ENCODE measurements at regions not wholly inside any gene's neighbourhood (a gene's known extent, or its start where the extent isn't known, plus 50 kb on each side); places are given as distances from the start of the nearest gene placed in this dataset.

- Histone ChIP-seq H3K27ac (ENCODE audit: low read depth) (no peak overlapping the region), H3K4me3 (ENCODE audit: low read depth, low read length) (no peak overlapping the region), H3K4me1 (ENCODE audit: insufficient read depth) (no peaks in the 10 kb centered on the region), H3K36me3 (ENCODE audit: insufficient read depth) (no peaks in the 10 kb centered on the region)
- no peak for DNase-seq (ENCODE audit: extremely low spot score)
- 51% methylated on average over 8 of the region's 8 CpGs for WGBS
Measured at GRCh38 chr2:121969766-121970639, 214.6 kb downstream of the TSN start.

DNA sequence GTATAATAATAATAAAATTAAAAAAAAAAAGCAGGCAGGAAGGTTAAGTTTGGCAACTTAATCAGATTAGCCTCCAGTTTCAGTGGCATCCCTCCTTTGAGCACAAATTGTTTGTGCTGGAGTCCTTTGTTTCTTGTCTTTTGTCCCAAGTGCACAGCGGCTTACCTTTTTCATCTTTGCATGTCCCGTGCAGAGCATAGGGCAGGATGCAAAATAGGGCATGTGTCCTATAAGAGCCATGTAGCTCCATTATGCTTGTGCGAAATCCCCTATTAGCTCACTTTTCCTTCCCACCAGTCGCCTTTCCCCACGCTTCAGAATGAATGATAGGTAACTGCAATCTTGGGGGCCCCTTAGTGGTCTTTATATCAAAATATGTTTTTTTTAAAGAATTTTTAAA is 216.8 kb downstream of the TSN start:
- Histone ChIP-seq H3K4me3 (ENCODE audit: low read depth, low read length) (no peak overlapping the region), H3K4me1 (ENCODE audit: insufficient read depth) (no peaks in the 10 kb centered on the region), H3K27ac (ENCODE audit: low read depth) (no peak overlapping the region), H3K36me3 (ENCODE audit: insufficient read depth) (no peaks in the 10 kb centered on the region)
- WGBS = 95% methylated on average over 5 of the region's 5 CpGs
- no peak for DNase-seq (ENCODE audit: extremely low spot score)

DNA sequence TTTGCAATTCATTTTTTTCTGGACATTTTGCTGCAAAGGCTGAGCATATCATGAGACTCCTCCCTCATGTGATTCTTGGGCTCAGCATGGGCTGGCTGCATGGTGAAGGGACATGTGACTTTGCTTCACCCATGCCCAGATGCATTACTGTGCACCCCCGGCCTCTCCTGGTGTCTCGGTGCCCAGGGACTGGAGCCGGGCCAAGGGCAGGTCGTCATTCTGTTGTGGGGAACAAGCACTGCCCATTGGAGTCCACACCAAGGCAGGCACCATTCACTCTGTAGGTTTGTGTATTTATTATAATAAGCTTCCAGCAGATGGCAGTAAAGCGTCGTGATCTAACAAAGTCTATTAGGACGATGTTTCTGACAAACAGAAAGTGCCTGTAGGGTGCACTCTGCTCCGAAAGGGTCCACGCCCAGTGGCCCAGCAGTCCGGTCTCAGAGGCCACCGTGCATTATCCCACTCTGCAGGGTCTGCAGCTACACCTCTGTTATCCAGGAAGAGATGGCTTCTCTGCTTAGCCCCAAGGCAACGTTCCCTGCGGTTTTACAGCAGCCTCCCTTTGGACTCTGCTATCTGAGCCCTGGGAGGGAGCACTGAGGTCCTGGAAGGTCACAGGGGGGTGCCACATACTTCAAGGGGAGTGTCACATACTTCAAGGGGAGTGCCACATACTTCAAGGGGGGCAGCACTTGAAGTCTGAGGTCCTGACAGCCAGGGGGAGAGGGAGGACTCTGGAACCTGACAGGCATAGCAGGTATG is 219.6 kb downstream of the TSN start:
- H3K4me3 ChIP-seq (ENCODE audit: low read depth, low read length) = no peak overlapping the region
- 7% methylated on average over 13 of the region's 13 CpGs for whole genome bisulfite sequencing
- H3K27ac ChIP-seq (ENCODE audit: low read depth) = no peak overlapping the region
- H3K36me3 ChIP-seq (ENCODE audit: insufficient read depth) = no peaks in the 10 kb centered on the region
- DNase-seq (ENCODE audit: extremely low spot score) = peak; percentile 63
- no peaks in the 10 kb centered on the region for H3K4me1 ChIP-seq (ENCODE audit: insufficient read depth)

DNA sequence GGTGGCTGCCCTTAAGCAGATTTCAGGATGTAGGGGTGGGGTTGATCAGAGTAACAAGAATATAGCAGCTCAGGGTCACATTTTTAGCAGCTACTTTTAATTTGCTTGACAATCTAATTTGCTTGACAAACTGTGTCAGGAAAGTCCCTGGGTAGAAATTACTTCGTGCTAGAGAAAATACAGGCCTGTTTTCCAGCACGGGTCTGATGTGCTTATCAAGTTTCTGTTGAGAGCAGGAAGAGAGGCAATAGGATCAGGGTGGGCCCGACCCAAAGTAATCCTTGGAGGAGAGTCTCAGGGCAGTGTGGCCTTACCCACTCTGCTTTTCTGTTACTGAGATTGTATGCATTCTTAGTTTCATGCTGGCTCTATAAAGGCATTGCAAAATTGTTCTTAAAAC is 221.5 kb downstream of the TSN start:
- DNase-seq (ENCODE audit: extremely low spot score) = no peak
- Histone ChIP-seq H3K36me3 (ENCODE audit: insufficient read depth) (no peaks in the 10 kb centered on the region), H3K27ac (ENCODE audit: low read depth) (no peak overlapping the region), H3K4me3 (ENCODE audit: low read depth, low read length) (no peak overlapping the region), H3K4me1 (ENCODE audit: insufficient read depth) (no peaks in the 10 kb centered on the region)
- 34% methylated on average over 3 of the region's 3 CpGs for WGBS

- no peak for DNase-seq (ENCODE audit: extremely low spot score)
- Histone ChIP-seq H3K4me1 (ENCODE audit: insufficient read depth) (no peaks in the 10 kb centered on the region), H3K27ac (ENCODE audit: low read depth) (no peak overlapping the region), H3K36me3 (ENCODE audit: insufficient read depth) (no peaks in the 10 kb centered on the region), H3K4me3 (ENCODE audit: low read depth, low read length) (no peak overlapping the region)
- WGBS = 57% methylated on average over 3 of the region's 3 CpGs
Measured at GRCh38 chr2:121977326-121977725, 221.9 kb downstream of the TSN start.

- Histone ChIP-seq H3K4me1 (ENCODE audit: insufficient read depth) (no peaks in the 10 kb centered on the region), H3K4me3 (ENCODE audit: low read depth, low read length) (no peak overlapping the region), H3K36me3 (ENCODE audit: insufficient read depth) (no peaks in the 10 kb centered on the region), H3K27ac (ENCODE audit: low read depth) (no peak overlapping the region)
- no peak for DNase-seq (ENCODE audit: extremely low spot score)
- 77% methylated on average over 3 of the region's 3 CpGs for WGBS
Measured at GRCh38 chr2:121992700-121993099, 237.2 kb downstream of the TSN start.

GRCh38 chr2:121993682-121994081 is 238.2 kb downstream of the TSN start:
- H3K4me3 ChIP-seq (ENCODE audit: low read depth, low read length) = no peak overlapping the region
- DNase-seq (ENCODE audit: extremely low spot score) = no peak
- no peaks in the 10 kb centered on the region for H3K4me1 ChIP-seq (ENCODE audit: insufficient read depth)
- H3K36me3 ChIP-seq (ENCODE audit: insufficient read depth) = no peaks in the 10 kb centered on the region
- WGBS = 92% methylated on average over 5 of the region's 5 CpGs
- H3K27ac ChIP-seq (ENCODE audit: low read depth) = no peak overlapping the region

DNA sequence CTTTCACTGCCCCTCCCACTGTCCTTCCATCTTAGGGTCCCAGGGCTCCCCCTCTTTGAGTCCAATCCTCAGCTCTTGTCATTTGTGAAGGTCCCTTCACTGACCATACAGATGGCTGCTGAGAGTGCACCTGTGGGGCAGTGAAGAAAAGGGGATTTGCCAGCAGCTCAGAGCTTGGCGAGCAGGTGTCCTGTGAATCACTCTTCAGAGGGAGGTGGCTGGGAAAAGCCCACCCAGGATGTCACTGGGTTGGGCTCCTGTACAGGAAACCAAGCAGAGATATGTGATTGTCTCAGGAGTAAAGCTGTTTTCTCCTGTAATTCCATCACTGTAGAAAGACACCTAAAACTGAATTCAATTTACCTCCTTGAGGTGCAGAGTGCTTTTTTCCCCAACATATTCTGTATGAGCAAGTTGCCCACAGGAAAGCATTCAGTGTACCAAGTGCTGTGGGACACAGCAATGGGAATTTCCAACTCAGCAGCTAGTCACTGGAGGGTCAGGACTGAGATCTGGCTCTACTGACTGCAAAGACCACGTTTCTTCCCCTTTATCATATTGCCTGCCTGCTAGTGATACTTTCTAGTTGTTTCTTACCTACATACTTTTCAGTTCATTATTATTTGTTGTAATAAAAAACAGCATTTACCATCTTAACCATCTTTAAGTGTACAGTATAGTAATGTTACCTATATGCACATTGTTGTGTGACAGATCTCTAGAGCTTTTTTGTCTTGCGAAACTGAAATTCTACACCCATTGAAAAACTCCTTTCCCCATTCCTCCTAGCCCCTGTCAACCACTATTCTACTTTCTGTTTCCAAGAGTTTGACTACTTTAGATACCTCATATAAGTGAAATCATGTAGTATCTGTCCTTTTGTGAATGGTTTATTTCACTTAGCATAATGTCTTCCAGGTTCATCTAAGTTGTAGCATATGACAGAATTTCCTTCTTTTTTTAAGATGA is 239.1 kb downstream of the TSN start:
- 83% methylated on average over 3 of the region's 3 CpGs for WGBS
- Histone ChIP-seq H3K27ac (ENCODE audit: low read depth) (no peak overlapping the region), H3K4me1 (ENCODE audit: insufficient read depth) (no peaks in the 10 kb centered on the region), H3K36me3 (ENCODE audit: insufficient read depth) (no peaks in the 10 kb centered on the region), H3K4me3 (ENCODE audit: low read depth, low read length) (no peak overlapping the region)
- no peak for DNase-seq (ENCODE audit: extremely low spot score)

DNA sequence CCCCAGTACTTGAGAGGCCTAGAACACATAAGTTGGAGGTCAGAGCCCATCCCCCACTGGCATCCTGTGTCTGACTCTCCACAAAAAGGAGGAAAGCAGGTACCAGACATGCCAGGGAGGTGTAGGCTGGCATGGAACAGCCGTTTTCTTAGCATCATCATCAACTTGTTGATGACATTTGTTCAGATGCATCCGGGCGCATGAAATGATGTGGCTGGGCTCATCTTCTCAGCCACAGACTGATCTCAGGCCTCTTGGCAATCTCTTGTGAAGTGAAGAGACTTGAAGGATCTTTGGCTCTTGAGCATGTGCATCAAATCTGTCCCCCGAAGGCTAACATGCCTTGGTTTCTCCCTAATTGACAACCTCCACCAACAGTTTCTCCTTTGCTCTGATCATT is 243.3 kb downstream of the TSN start:
- H3K4me3 ChIP-seq (ENCODE audit: low read depth, low read length) = no peak overlapping the region
- H3K36me3 ChIP-seq (ENCODE audit: insufficient read depth) = no peaks in the 10 kb centered on the region
- H3K27ac ChIP-seq (ENCODE audit: low read depth) = no peak overlapping the region
- H3K4me1 ChIP-seq (ENCODE audit: insufficient read depth) = no peaks in the 10 kb centered on the region
- no peak for DNase-seq (ENCODE audit: extremely low spot score)
- WGBS = 66% methylated on average over 4 of the region's 4 CpGs

- Histone ChIP-seq H3K36me3 (ENCODE audit: insufficient read depth) (no peaks in the 10 kb centered on the region), H3K27ac (ENCODE audit: low read depth) (no peak overlapping the region), H3K4me3 (ENCODE audit: low read depth, low read length) (no peak overlapping the region), H3K4me1 (ENCODE audit: insufficient read depth) (no peaks in the 10 kb centered on the region)
- DNase-seq (ENCODE audit: extremely low spot score) = peak; percentile 53
- WGBS = 11% methylated on average over 6 of the region's 6 CpGs
Measured at GRCh38 chr2:121999264-121999663, 243.8 kb downstream of the TSN start.

GRCh38 chr2:122000556-122001340 is 245.3 kb downstream of the TSN start:
- no peaks in the 10 kb centered on the region for H3K4me1 ChIP-seq (ENCODE audit: insufficient read depth)
- H3K36me3 ChIP-seq (ENCODE audit: insufficient read depth) = no peaks in the 10 kb centered on the region
- WGBS = 97% methylated on average over 21 of the region's 21 CpGs
- H3K27ac ChIP-seq (ENCODE audit: low read depth) = no peak overlapping the region
- no peak for DNase-seq (ENCODE audit: extremely low spot score)
- no peak overlapping the region for H3K4me3 ChIP-seq (ENCODE audit: low read depth, low read length)

DNA sequence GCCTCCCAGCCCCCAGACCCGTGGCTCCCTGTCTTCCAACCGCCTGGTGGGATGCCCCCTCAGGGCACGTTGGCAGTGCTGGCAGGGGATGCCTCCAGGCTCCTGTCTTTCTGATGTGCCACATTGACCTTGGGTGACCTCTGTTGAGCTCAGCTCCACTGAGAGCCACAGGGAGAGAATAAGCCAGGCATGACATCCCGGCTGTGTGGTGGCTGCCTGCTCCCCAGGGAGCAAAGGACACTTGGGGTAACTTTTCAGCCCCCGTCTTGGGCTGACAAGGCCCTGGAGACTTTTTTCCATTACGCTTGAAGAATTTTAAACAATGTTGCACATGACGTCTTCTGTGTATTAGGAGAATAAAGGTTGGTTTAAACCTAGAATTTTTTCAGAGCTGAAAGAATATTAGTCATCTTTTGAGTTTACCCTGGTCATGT is 246.0 kb downstream of the TSN start:
- Histone ChIP-seq H3K4me3 (ENCODE audit: low read depth, low read length) (no peak overlapping the region), H3K4me1 (ENCODE audit: insufficient read depth) (no peaks in the 10 kb centered on the region), H3K27ac (ENCODE audit: low read depth) (no peak overlapping the region), H3K36me3 (ENCODE audit: insufficient read depth) (no peaks in the 10 kb centered on the region)
- 90% methylated on average over 7 of the region's 7 CpGs for WGBS
- DNase-seq (ENCODE audit: extremely low spot score) = no peak

Data from urinary bladder (tissue), 3 donors.